ENCODE measurements at regions not wholly inside any gene's neighbourhood (a gene's known extent, or its start where the extent isn't known, plus 50 kb on each side); places are given as distances from the start of the nearest gene placed in this dataset.

- Histone ChIP-seq H4K20me1 (ENCODE audit: control insufficient read depth, insufficient read depth, low read depth, low read length) (no peaks in the 10 kb centered on the region), H3K4me2 (ENCODE audit: low read length) (no peak overlapping the region), H3K27me3 (ENCODE audit: control insufficient read depth, low read length) (no peaks in the 10 kb centered on the region), H3K79me2 (ENCODE audit: control insufficient read depth, low read length) (no peaks in the 10 kb centered on the region), H3K9me3 (ENCODE audit: control insufficient read depth, insufficient read depth, low read length) (peaks cover 14% of the 10 kb centered on the region; the same call in 1 of the 2 replicates), H3K9me2 (replicated peaks; ENCODE audit: control insufficient read depth, low read length) (no peaks in the 10 kb centered on the region), H3F3A (ENCODE audit: control insufficient read depth, insufficient read depth) (no peaks in the 10 kb centered on the region), H3K36me3 (ENCODE audit: control insufficient read depth, low read length) (no peaks in the 10 kb centered on the region), H3K27ac (ENCODE audit: low read depth, low read length) (no peak overlapping the region), H3K4me1 (ENCODE audit: control insufficient read depth, low read length) (peaks cover 13% of the 10 kb centered on the region), H3K4me3 (ENCODE audit: low read length) (no peak overlapping the region)
- no peak for TF ChIP-seq CTCF (IDR thresholded peaks at IDR 0.05; ENCODE audit: low read depth, low read length, poor library complexity, severe bottlenecking)
- TF ChIP-seq EZH2phosphoT487 (IDR thresholded peaks at IDR 0.05; ENCODE audit: borderline replicate concordance, low read length) = no peak
These were observed 519.1 kb downstream of the RNF144A start for GRCh38 chr2:7436096-7436906.

GRCh38 chr2:7437141-7437540, 519.9 kb downstream of the RNF144A start:
- Histone ChIP-seq H4K20me1 (ENCODE audit: control insufficient read depth, insufficient read depth, low read depth, low read length) (no peaks in the 10 kb centered on the region), H3K9me2 (replicated peaks; ENCODE audit: control insufficient read depth, low read length) (no peaks in the 10 kb centered on the region), H3F3A (ENCODE audit: control insufficient read depth, insufficient read depth) (no peaks in the 10 kb centered on the region), H3K27me3 (ENCODE audit: control insufficient read depth, low read length) (no peaks in the 10 kb centered on the region), H3K36me3 (ENCODE audit: control insufficient read depth, low read length) (no peaks in the 10 kb centered on the region), H3K27ac (ENCODE audit: low read depth, low read length) (no peak overlapping the region), H3K79me2 (ENCODE audit: control insufficient read depth, low read length) (no peaks in the 10 kb centered on the region), H3K9me3 (ENCODE audit: control insufficient read depth, insufficient read depth, low read length) (peaks cover 14% of the 10 kb centered on the region; the same call in 1 of the 2 replicates), H3K4me2 (ENCODE audit: low read length) (no peak overlapping the region), H3K4me1 (ENCODE audit: control insufficient read depth, low read length) (peaks cover 12% of the 10 kb centered on the region), H3K4me3 (ENCODE audit: low read length) (no peak overlapping the region)
- TF ChIP-seq EZH2phosphoT487 (IDR thresholded peaks at IDR 0.05; ENCODE audit: borderline replicate concordance, low read length) (no peak), CTCF (IDR thresholded peaks at IDR 0.05; ENCODE audit: low read depth, low read length, poor library complexity, severe bottlenecking) (no peak)

- Histone ChIP-seq H3K36me3 (ENCODE audit: control insufficient read depth, low read length) (no peaks in the 10 kb centered on the region), H3K27ac (ENCODE audit: low read depth, low read length) (no peak overlapping the region), H3K27me3 (ENCODE audit: control insufficient read depth, low read length) (no peaks in the 10 kb centered on the region), H3K79me2 (ENCODE audit: control insufficient read depth, low read length) (no peaks in the 10 kb centered on the region), H3F3A (ENCODE audit: control insufficient read depth, insufficient read depth) (no peaks in the 10 kb centered on the region), H3K4me3 (ENCODE audit: low read length) (no peak overlapping the region), H3K4me2 (ENCODE audit: low read length) (no peak overlapping the region), H3K9me2 (replicated peaks; ENCODE audit: control insufficient read depth, low read length) (no peaks in the 10 kb centered on the region), H3K4me1 (ENCODE audit: control insufficient read depth, low read length) (peaks cover 12% of the 10 kb centered on the region), H3K9me3 (ENCODE audit: control insufficient read depth, insufficient read depth, low read length) (peaks cover 13% of the 10 kb centered on the region; the same call in 1 of the 2 replicates), H4K20me1 (ENCODE audit: control insufficient read depth, insufficient read depth, low read depth, low read length) (no peaks in the 10 kb centered on the region)
- no peak for TF ChIP-seq EZH2phosphoT487 (IDR thresholded peaks at IDR 0.05; ENCODE audit: borderline replicate concordance, low read length)
- TF ChIP-seq CTCF (IDR thresholded peaks at IDR 0.05; ENCODE audit: low read depth, low read length, poor library complexity, severe bottlenecking) = no peak
These were observed 520.8 kb downstream of the RNF144A start for GRCh38 chr2:7437716-7438632.

Data from DOHH2 (cell line).